ENCODE measurements at regions not wholly inside any gene's neighbourhood (a gene's known extent, or its start where the extent isn't known, plus 50 kb on each side); places are given as distances from the start of the nearest gene placed in this dataset.

DNA sequence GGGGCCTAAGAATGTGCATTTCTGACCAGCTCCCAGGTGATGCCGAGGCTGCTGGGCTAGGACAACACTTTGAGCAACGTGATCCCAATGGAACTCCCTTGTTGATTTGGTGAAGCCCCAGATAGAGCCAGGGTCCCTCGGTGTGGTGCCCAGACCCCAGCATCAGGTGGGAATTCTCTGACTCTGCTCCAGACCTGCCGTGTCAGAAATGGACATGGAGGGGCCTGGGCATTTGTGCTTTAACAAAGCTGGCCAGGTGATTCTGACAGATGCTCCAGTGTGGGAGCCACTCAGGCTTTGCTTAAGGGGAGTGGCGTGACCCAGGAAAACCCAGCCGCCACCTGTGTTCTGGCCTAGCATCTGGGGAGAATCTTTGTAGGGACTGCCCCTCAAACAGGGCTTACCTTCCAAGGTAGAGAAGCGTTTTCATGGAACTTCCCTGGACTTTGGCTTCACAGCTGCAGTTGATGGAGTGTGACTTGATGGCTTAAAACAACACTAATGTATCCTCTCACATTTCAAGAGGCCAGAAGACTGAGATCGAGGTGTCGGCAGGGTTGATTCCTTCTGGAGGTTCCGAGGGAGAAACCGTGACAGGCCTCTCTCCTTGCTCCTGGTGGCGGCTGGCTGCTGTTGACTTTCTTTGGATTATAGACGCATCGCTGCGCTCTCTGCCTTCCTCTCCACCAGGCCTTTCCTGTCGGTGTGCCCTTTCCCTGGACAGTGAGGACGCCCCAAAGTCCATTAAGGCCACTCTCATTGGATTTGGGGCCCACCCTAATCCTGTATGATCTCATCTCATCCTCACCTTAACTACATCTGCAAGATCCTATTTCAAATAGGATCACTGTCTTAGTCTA, 57.0 kb upstream of the HDAC4 start:
- DNase-seq: no peak
- Mint-ChIP-seq H3K27me3 (peaks cover 3 to 14% (median 11%) of the 10 kb centered on the region in 5 donors), H3K27ac (no peak overlapping the region), H3K9me3 (peaks cover 0 to 23% (median 14%) of the 10 kb centered on the region in 11 donors), H3K4me3 (no peak overlapping the region), H3K36me3 (peaks cover 0 to 12% (median 6%) of the 10 kb centered on the region in 5 donors), H3K4me1 (peaks cover 0 to 2% (median 0%) of the 10 kb centered on the region in 7 donors)
- ATAC-seq: no peak
- H3K4me3 ChIP-seq (ENCODE audit: low read length): no peak overlapping the region
- POLR2A ChIA-PET: no interaction called here
- no peaks in the 10 kb centered on the region for H3K9me3 ChIP-seq (ENCODE audit: control insufficient read depth in 2 of 3, low read length in 3 of 3)
- intact Hi-C loops (cut with micrococcal nuclease): no loop called here
- H3K36me3 ChIP-seq (ENCODE audit: control insufficient read depth in 2 of 3, insufficient read depth in 3 of 3, low read length in 3 of 3): no peaks in the 10 kb centered on the region
- H3K4me1 ChIP-seq (ENCODE audit: control insufficient read depth in 2 of 2, insufficient read depth in 2 of 2, low read length in 2 of 2): no peaks in the 10 kb centered on the region
- no peaks in the 10 kb centered on the region for H3K27me3 ChIP-seq (ENCODE audit: control insufficient read depth in 2 of 2, insufficient read depth in 2 of 2, low read length in 2 of 2)
- no peak overlapping the region for H3K27ac ChIP-seq (ENCODE audit: low read depth, low read length)
- CTCF ChIA-PET: no interaction called here

DNA sequence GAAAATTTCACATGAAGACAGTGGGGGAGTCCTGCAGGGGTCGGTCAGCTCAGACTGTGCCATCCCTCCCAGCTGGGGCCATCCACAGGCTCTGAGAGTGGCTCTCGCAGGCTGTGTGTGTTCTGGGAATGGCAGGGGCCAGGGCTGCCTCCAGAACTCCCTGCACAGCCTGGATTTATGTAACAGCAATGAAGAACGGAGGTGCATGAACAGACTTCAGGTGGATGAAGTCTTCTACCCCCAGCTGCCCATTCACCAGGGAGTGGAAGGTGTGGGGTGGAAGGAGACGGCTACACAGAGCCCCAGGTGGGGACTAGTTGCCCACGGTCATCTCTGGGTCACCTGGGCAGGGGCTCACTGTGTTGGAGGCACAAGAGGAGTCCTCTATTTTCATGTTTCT, 56.1 kb upstream of the HDAC4 start:
- peaks cover 0 to 2% (median 0%) of the 10 kb centered on the region in 7 donors for H3K4me1 Mint-ChIP-seq
- H3K36me3 ChIP-seq (ENCODE audit: control insufficient read depth in 2 of 3, insufficient read depth in 3 of 3, low read length in 3 of 3): no peaks in the 10 kb centered on the region
- peaks cover 7 to 19% (median 12%) of the 10 kb centered on the region in 5 donors for H3K27me3 Mint-ChIP-seq
- DNase-seq: no peak
- no peak overlapping the region for H3K27ac ChIP-seq (ENCODE audit: low read depth, low read length)
- H3K27ac Mint-ChIP-seq: no peak overlapping the region
- H3K4me3 ChIP-seq (ENCODE audit: low read length): no peak overlapping the region
- H3K27me3 ChIP-seq (ENCODE audit: control insufficient read depth in 2 of 2, insufficient read depth in 2 of 2, low read length in 2 of 2): no peaks in the 10 kb centered on the region
- ChIA-PET POLR2A (no interaction called here), CTCF (no interaction called here)
- ATAC-seq: no peak
- H3K36me3 Mint-ChIP-seq: peaks cover 0 to 17% (median 10%) of the 10 kb centered on the region in 5 donors
- H3K9me3 ChIP-seq (ENCODE audit: control insufficient read depth in 2 of 3, low read length in 3 of 3): no peaks in the 10 kb centered on the region
- H3K4me3 Mint-ChIP-seq: no peak overlapping the region
- peaks cover 0 to 32% (median 19%) of the 10 kb centered on the region in 11 donors for H3K9me3 Mint-ChIP-seq
- H3K4me1 ChIP-seq (ENCODE audit: control insufficient read depth in 2 of 2, insufficient read depth in 2 of 2, low read length in 2 of 2): no peaks in the 10 kb centered on the region
- intact Hi-C loops (cut with micrococcal nuclease): no loop called here

DNA sequence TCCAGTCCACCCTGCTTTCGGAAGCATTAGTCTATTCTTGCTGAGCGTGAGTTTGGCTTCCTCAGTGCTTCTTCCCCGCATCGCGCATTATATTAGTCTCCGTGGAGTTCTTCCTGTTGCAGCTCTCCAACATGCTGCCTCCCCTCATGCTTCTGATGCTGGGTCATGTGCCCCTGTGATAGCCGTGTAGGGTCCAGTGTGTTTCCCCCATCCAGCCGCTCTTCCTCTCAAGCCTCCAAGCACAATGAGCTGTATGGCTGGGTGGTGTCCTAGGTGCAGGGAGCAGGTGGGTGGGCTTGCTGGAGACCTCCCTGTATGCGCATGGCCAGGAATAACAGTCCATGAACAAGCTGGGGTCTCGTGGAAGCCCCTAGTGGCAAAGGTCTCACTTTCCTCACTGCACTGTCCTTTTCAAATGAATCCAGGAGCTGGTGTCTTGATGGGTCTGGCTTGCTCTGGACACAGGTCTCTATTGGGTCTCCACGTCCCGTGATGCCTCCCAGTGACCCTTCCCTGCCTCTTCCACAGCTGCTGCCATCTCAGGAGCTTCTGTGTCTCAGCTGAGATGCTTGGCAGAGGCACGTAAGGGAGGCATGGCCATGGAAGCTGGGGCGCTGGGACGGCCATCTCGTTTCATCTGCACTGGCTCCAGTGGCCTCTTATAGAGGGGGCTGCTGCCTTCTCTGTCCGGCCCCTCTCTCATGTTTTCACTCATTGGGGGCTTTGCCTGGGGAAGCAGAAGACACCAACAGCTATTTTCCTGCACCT, 54.8 kb upstream of the HDAC4 start:
- peaks cover 0 to 2% (median 0%) of the 10 kb centered on the region in 7 donors for H3K4me1 Mint-ChIP-seq
- intact Hi-C loops (cut with micrococcal nuclease): no loop called here
- no peak overlapping the region for H3K27ac Mint-ChIP-seq
- ChIA-PET POLR2A (no interaction called here), CTCF (no interaction called here)
- H3K4me3 Mint-ChIP-seq: no peak overlapping the region
- H3K9me3 Mint-ChIP-seq: peaks cover 0 to 45% (median 30%) of the 10 kb centered on the region in 11 donors
- no peaks in the 10 kb centered on the region for H3K27me3 ChIP-seq (ENCODE audit: control insufficient read depth in 2 of 2, insufficient read depth in 2 of 2, low read length in 2 of 2)
- no peak overlapping the region for H3K27ac ChIP-seq (ENCODE audit: low read depth, low read length)
- peaks cover 0 to 24% (median 12%) of the 10 kb centered on the region in 5 donors for H3K36me3 Mint-ChIP-seq
- no peaks in the 10 kb centered on the region for H3K9me3 ChIP-seq (ENCODE audit: control insufficient read depth in 2 of 3, low read length in 3 of 3)
- H3K27me3 Mint-ChIP-seq: peaks cover 9 to 30% (median 18%) of the 10 kb centered on the region in 5 donors
- no peaks in the 10 kb centered on the region for H3K4me1 ChIP-seq (ENCODE audit: control insufficient read depth in 2 of 2, insufficient read depth in 2 of 2, low read length in 2 of 2)
- ATAC-seq (no peak), DNase-seq (no peak)
- no peaks in the 10 kb centered on the region for H3K36me3 ChIP-seq (ENCODE audit: control insufficient read depth in 2 of 3, insufficient read depth in 3 of 3, low read length in 3 of 3)
- no peak overlapping the region for H3K4me3 ChIP-seq (ENCODE audit: low read length)

DNA sequence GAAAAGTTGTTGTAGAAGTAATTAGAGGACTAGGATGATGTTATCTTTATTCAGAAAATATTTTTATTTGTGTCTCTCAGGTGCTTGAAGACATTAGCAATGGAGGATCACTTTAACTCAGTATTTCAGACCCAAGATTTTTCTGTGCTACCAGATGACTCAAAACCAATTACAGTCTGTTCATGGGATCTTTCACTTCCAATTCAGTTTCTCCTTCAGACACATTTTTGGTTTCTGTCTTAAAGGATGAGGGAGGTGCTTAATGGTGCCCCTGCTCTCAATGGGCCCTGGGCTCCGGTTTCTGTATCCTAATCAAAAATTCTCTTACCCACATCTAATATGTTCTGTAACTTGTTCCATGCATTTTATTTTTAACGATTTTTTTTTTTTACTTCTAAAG, 53.7 kb upstream of the HDAC4 start:
- H3K9me3 Mint-ChIP-seq: peaks cover 0 to 46% (median 32%) of the 10 kb centered on the region in 11 donors
- no peak overlapping the region for H3K4me3 Mint-ChIP-seq
- peaks cover 0 to 2% (median 0%) of the 10 kb centered on the region in 7 donors for H3K4me1 Mint-ChIP-seq
- H3K4me1 ChIP-seq (ENCODE audit: control insufficient read depth in 2 of 2, insufficient read depth in 2 of 2, low read length in 2 of 2): no peaks in the 10 kb centered on the region
- intact Hi-C loops (cut with micrococcal nuclease): no loop called here
- H3K27me3 ChIP-seq (ENCODE audit: control insufficient read depth in 2 of 2, insufficient read depth in 2 of 2, low read length in 2 of 2): no peaks in the 10 kb centered on the region
- no peak overlapping the region for H3K27ac Mint-ChIP-seq
- ChIA-PET POLR2A (no interaction called here), CTCF (no interaction called here)
- H3K4me3 ChIP-seq (ENCODE audit: low read length): no peak overlapping the region
- ATAC-seq (no peak), DNase-seq (no peak)
- H3K36me3 Mint-ChIP-seq: peaks cover 0 to 24% (median 9%) of the 10 kb centered on the region in 5 donors
- no peaks in the 10 kb centered on the region for H3K36me3 ChIP-seq (ENCODE audit: control insufficient read depth in 2 of 3, insufficient read depth in 3 of 3, low read length in 3 of 3)
- peaks cover 6 to 31% (median 17%) of the 10 kb centered on the region in 5 donors for H3K27me3 Mint-ChIP-seq
- no peak overlapping the region for H3K27ac ChIP-seq (ENCODE audit: low read depth, low read length)
- H3K9me3 ChIP-seq (ENCODE audit: control insufficient read depth in 2 of 3, low read length in 3 of 3): no peaks in the 10 kb centered on the region
